Hepatic stellate cell (primary cell): ENCODE measurements at regions not wholly inside any gene's neighbourhood (a gene's known extent, or its start where the extent isn't known, plus 50 kb on each side); places are given as distances from the start of the nearest gene placed in this dataset.

Experiments used
- DNase-seq: peaks from one replicate; pipeline ENCODE4 v3.0.0; 2011; ENCODE audit warnings: low spot score

- no peak for DNase-seq
Measured at GRCh38 chr3:82940124-82940523, 1178.7 kb upstream of the GBE1 start.

GRCh38 chr3:82939491-82940097 is 1178.1 kb upstream of the GBE1 start:
- DNase-seq: no peak

DNA sequence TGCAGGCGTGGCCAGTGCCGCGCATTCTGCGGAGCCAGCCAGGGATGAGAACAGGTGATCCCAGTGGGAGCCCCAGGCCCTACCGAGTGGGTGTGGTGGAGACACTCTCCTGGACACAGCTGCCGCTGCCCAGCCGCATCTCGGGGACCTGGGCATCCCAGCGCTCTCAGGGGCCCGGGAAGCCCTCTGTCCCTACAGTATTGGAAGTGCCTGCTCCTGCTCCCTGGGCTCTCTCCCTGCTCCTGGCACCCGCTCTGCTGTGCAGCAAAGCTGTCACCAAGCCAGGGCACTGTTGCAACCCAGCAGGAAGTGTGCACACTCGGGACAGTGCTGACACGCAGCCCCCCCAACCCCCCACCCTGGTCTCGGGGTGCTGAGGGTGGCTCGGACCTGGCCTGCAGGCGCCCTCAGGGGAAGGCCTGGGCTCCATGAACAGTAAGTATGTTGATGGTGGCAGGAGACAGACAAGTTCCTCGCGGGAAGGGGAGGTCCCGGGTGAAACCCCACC is 1177.4 kb upstream of the GBE1 start:
- no peak for DNase-seq

GRCh38 chr3:82927309-82928253 is 1166.1 kb upstream of the GBE1 start:
- DNase-seq: no peak

DNA sequence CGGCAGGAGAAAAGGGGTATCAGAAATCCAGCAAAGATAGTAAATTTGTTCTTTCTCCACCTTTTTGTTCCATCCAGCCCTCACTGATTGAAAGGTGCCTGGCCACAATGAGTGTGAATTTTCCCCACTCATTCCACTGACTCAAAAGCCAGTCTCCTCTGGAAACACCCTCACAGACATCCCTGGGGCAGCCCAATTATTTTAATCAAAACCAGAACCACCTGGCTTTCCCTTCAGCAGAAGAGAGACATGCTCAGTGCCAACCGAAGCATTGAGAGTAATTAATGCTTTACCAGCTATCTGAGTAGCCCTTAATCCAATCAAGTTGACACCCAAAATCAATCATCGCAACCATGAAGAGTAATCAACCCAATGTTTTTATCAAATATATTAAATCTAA is 1129.6 kb upstream of the GBE1 start:
- DNase-seq: no peak

GRCh38 chr3:82883072-82883471 is 1121.6 kb upstream of the GBE1 start:
- DNase-seq: no peak

DNA sequence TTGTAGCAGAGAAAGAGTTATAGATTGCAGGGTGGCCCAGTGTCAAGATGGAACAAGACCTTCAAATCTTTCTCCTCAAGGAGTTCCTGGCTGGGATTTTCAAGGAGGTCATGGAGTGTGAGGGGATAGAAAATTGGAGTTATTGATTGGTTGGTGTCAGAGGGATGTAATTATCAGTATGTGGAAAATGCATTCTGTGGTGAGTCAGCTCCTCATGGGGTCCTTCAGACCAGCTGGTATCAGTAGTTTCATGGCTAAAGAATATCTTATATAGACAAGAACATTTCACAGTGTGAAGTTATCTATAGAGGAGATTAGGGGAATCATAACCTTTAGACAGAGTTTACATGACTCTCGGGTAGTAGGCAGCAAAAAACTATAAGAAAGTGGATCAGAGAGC is 1114.0 kb upstream of the GBE1 start:
- no peak for DNase-seq

DNA sequence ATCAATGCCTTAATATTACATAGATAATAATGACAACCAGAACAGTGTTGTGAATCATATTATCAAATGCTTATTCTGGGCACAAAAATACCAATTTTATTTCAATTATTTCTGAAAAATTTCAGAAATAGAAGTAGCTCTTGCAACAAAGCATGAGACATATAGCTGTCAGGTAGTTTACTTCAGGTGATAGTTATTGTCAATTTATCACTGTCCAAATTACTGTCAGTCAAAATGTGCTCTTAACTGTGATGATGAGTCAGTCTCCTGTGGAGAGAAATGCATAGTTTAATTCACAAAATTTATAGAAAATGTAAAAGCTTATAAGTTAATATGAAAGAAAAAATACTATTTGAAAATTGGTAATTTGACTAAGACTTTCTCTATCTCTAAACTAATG is 1078.4 kb upstream of the GBE1 start:
- DNase-seq: no peak

GRCh38 chr3:82834098-82834497 is 1072.7 kb upstream of the GBE1 start:
- DNase-seq: no peak

DNA sequence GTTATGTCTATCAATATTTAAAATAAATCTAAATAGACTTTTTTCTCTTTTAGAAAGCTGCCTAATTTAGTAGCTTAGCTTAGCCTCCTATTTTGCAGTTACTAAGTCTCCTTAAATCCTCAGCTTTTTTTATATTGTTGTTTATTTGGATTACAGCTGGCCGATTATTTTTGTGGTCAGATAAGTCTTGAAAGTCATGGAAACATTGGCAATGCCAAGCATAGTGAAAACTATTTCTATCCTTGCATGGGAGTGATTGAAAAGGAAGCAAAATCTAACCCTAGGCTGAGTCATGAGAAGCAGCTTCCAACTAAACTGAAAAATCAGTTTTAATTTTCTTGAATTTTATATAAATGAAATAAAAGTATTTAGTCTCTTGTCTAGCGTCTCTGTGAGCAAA is 1063.0 kb upstream of the GBE1 start:
- DNase-seq: no peak

DNA sequence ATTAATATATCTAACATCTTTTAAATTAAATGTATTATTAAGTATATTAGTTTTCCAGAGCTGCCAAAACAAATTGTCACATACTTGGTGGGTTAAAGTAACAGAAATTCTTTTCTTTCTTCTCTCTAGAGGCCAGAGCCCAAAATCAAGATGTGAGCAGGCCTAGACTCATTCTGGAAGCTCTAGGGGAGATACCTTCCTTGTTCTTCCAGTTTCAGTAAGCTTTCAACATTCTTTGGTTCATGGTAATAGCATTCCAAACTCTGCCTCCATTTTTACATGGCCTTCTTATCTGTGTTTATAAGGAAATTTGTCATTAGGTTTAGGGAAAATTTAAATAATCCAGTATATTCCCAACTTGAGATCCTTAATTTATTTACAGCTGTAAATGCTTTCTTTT is 1054.6 kb upstream of the GBE1 start:
- DNase-seq: no peak

GRCh38 chr3:82815417-82816058 is 1054.1 kb upstream of the GBE1 start:
- no peak for DNase-seq

- DNase-seq: no peak
Measured at GRCh38 chr3:82814660-82815059, 1053.2 kb upstream of the GBE1 start.

GRCh38 chr3:82807781-82808180 is 1046.3 kb upstream of the GBE1 start:
- no peak for DNase-seq

GRCh38 chr3:82802501-82802900 is 1041.1 kb upstream of the GBE1 start:
- DNase-seq: no peak

GRCh38 chr3:82800248-82800647 is 1038.8 kb upstream of the GBE1 start:
- no peak for DNase-seq

GRCh38 chr3:82796765-82797164 is 1035.3 kb upstream of the GBE1 start:
- no peak for DNase-seq

- no peak for DNase-seq
Measured at GRCh38 chr3:82791241-82791640, 1029.8 kb upstream of the GBE1 start.

GRCh38 chr3:82790307-82791097 is 1029.1 kb upstream of the GBE1 start:
- DNase-seq: no peak

DNA sequence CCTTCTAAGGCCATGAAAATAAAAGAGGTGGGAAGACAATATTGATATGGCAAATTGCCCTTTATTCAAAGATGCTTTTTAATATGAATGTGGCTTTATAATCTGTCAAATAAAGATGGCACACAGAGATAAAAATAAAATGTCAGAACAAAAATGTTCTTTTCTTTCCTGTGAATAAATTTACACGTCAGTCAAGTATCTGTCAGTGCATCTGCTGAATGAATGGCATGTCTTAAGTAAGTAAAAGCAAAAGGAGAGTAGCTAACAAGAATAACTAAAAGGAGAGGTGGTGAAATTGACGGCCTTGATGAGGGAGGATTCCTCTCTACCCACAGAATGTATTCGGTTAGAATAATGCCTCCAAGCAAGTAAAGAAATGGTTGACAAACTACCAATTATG is 1021.7 kb upstream of the GBE1 start:
- DNase-seq: no peak

DNA sequence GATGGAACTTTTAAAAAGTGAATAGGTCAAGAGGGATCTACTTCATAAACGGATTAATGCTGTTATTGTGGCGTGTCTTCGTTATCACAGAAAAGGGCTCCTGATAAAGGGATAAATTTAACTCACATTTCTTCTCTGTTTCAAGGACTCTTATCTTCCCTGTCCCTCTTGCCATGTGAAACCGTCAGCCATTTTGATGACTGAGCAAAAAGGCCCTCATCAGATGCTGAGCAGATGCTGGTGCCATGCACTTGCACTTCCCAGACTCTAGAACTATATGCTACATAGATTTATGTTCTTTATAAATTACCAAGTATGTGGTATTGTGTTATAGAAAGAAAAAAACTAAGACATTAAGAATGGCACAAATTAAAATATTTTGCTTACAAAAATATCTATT is 1011.8 kb upstream of the GBE1 start:
- DNase-seq: no peak

GRCh38 chr3:82764521-82764920 is 1003.1 kb upstream of the GBE1 start:
- no peak for DNase-seq
